OCI-LY7 (cell line): ENCODE measurements at regions not wholly inside any gene's neighbourhood (a gene's known extent, or its start where the extent isn't known, plus 50 kb on each side); places are given as distances from the start of the nearest gene placed in this dataset.
A peak's percentile ranks its signal among the peaks of the same experiment; 100 is the strongest.

ENCODE experiments used
- BruUV-seq: library from RNA; stranded (reverse); fragments of 400-500 nt; replicated peaks from 2 replicates; lab custom pipeline; 2021; lab: Mats Ljungman, UMichigan
- CTCF ChIA-PET: fragments of 300-600 bp; sonication (Branson Sonifier 250); formaldehyde crosslinking; loops from one replicate; lab custom pipeline; 2022; ENCODE audit warnings: antibody characterized with exemption; ENCODE audit not compliant: unreplicated experiment; lab: Charles Lee
- POLR2A ChIA-PET: fragments of 300-600 bp; sonication (Branson Sonifier 250); formaldehyde crosslinking; loops from one replicate; lab custom pipeline; 2022; ENCODE audit warnings: antibody characterized with exemption; lab: Charles Lee
- DNase-seq: peaks from one replicate; pipeline ENCODE4 v3.0.0-alpha.2; 2015; ENCODE audit warnings: low spot score
- H2AFZ ChIP-seq: fragments of 200-600 bp; sonication (generic), shearing (Covaris generic); 2 replicates; pipeline ENCODE4 v1.6.1; 2014; ENCODE audit warnings: mild to moderate bottlenecking, antibody characterized with exemption, low read length, moderate library complexity
- H3K27ac ChIP-seq: fragments of 200-600 bp; sonication (generic); 2 replicates; pipeline ENCODE4 v1.5.1; 2014; ENCODE audit warnings: mixed run types, low read depth, mild to moderate bottlenecking, moderate library complexity, low read length, inconsistent platforms; ENCODE audit not compliant: poor library complexity, severe bottlenecking
- H3K36me3 ChIP-seq: fragments of 200-600 bp; sonication (generic); 2 replicates; pipeline ENCODE4 v1.6.1; 2014; ENCODE audit warnings: mild to moderate bottlenecking, antibody characterized with exemption, low read length, moderate library complexity, mixed read lengths; ENCODE audit not compliant: insufficient read depth
- H3K4me1 ChIP-seq: fragments of 200-600 bp; sonication (generic); 2 replicates; pipeline ENCODE4 v1.5.1; 2014; ENCODE audit warnings: mild to moderate bottlenecking, low read length; ENCODE audit not compliant: insufficient read depth, poor library complexity, severe bottlenecking
- H3K4me2 ChIP-seq: fragments of 200-600 bp; sonication (generic); 2 replicates; pipeline ENCODE4 v1.6.1; 2014; ENCODE audit warnings: mild to moderate bottlenecking, low read length
- H3K4me3 ChIP-seq: fragments of 200-600 bp; sonication (generic); 2 replicates; pipeline ENCODE4 v1.5.1; 2014; ENCODE audit warnings: mild to moderate bottlenecking, low read depth, low read length; ENCODE audit not compliant: poor library complexity, severe bottlenecking
- H3K79me2 ChIP-seq: fragments of 200-600 bp; sonication (generic); 2 replicates; pipeline ENCODE4 v1.6.1; 2016; ENCODE audit warnings: low read depth, mild to moderate bottlenecking, low read length, moderate library complexity, mixed read lengths; ENCODE audit not compliant: insufficient read depth
- H3K9me2 ChIP-seq: fragments of 200-600 bp; sonication (generic); 2 replicates; pipeline ENCODE4 v1.6.1; 2016; ENCODE audit warnings: mild to moderate bottlenecking, low read length, mixed read lengths; ENCODE audit not compliant: insufficient read depth
- H3K9me3 ChIP-seq: fragments of 200-600 bp; sonication (generic); 2 replicates; pipeline ENCODE4 v1.6.1; 2014; ENCODE audit warnings: mild to moderate bottlenecking, mixed run types, low read length, mixed read lengths
- H4K20me1 ChIP-seq: fragments of 200-600 bp; sonication (generic); 2 replicates; pipeline ENCODE4 v1.6.1; 2014; ENCODE audit warnings: mild to moderate bottlenecking, antibody characterized with exemption, low read length, moderate library complexity, mixed read lengths; ENCODE audit not compliant: insufficient read depth
- CTCF ChIP-seq: fragments of 200-600 bp; sonication (generic); conservative IDR thresholded peaks from 2 replicates; pipeline ENCODE4 v1.5.1; 2014; ENCODE audit warnings: mild to moderate bottlenecking, antibody characterized with exemption, low read length, moderate library complexity, mixed read lengths
- EZH2phosphoT487 ChIP-seq: fragments of 200-600 bp; sonication (generic); IDR thresholded peaks from 2 replicates; pipeline ENCODE4 v1.6.1; 2018; ENCODE audit warnings: low read depth, borderline replicate concordance, mild to moderate bottlenecking, mixed run types, antibody characterized with exemption, low read length, moderate library complexity, mixed read lengths
- intact Hi-C: fragments of 100-400 bp; cut with micrococcal nuclease; formaldehyde crosslinking; loops from one replicate; pipeline ENCODE4 v1.10.0; 2022; ENCODE audit not compliant: unreplicated experiment

- H3K4me3 ChIP-seq = no peak overlapping the region
- H3K79me2 ChIP-seq = no peaks in the 10 kb centered on the region
- POLR2A ChIA-PET = no interaction called here
- H4K20me1 ChIP-seq = no peaks in the 10 kb centered on the region
- CTCF ChIA-PET = no interaction called here
- no peak overlapping the region for H3K4me2 ChIP-seq
- intact Hi-C loops = loop anchor here (5.0 kb wide), 1 partner anchor 71 kb away; no protein-coding TSS in a partner anchor
- no peaks in the 10 kb centered on the region for H3K9me3 ChIP-seq
- H2AFZ ChIP-seq = no peak overlapping the region
- no peak overlapping the region for H3K27ac ChIP-seq
- DNase-seq = no peak
- no peaks in the 10 kb centered on the region for H3K9me2 ChIP-seq
- H3K36me3 ChIP-seq = no peaks in the 10 kb centered on the region
- no peaks in the 10 kb centered on the region for H3K4me1 ChIP-seq
- no peak for TF ChIP-seq EZH2phosphoT487
- TF ChIP-seq CTCF = no peak
- BruUV-seq = no TSS peak
Observed at GRCh38 chr4:151603377-151603776, 157.4 kb downstream of the GATB start.

DNA sequence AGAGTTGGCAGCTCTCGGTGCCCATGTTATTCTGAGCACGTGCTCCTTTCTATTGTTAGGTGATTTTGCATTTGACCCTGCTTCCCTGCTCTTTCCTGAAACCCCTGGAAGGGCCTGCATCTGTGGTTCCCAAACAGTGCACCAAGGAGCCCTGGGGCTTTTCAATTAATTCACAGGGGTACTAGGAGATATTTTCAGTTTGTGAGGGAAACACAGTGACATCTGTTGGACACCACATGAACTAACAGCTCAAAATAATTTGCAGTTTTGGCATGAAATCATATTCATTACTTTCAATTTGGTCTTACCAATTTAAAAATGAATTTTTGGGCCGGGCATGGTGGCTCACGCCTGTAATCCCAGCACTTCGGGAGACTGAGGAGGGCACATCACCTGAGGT is 156.6 kb downstream of the GATB start:
- no TSS peak for BruUV-seq
- Histone ChIP-seq H4K20me1 (no peaks in the 10 kb centered on the region), H3K4me2 (no peak overlapping the region), H3K79me2 (no peaks in the 10 kb centered on the region), H3K4me3 (no peak overlapping the region), H3K27ac (no peak overlapping the region), H2AFZ (no peak overlapping the region), H3K9me3 (no peaks in the 10 kb centered on the region), H3K9me2 (no peaks in the 10 kb centered on the region), H3K4me1 (no peaks in the 10 kb centered on the region), H3K36me3 (no peaks in the 10 kb centered on the region)
- intact Hi-C loops = loop anchor here (2.0 to 5.0 kb wide), 2 partner anchors 72 to 241 kb away; no protein-coding TSS in a partner anchor
- ChIA-PET CTCF (no interaction called here), POLR2A (interaction anchor here (1.0 kb wide), 1 partner anchor 23 kb away, joined by 5 read pairs; no protein-coding TSS in a partner anchor)
- TF ChIP-seq CTCF (peak; percentile 76), EZH2phosphoT487 (no peak)
- peak; percentile 37 for DNase-seq

DNA sequence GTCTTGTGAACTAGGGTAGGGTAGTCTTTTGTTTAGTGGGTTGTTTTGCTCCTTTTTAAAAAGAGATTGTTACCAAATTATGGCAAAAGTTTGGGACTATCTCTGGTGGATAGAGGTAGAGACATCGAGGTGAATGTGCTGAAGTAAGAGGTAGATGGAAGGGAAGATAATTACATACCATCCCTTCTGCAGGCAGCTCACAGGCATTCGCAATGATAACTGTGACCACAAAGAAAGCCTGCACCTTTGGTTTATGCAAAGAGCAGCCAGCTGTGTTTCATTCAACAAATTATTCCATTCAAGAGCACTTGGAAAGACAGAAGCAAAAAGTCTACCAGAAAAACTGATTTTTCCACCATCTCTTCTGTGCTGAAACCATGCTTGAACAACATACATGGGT is 155.6 kb downstream of the GATB start:
- no peaks in the 10 kb centered on the region for H3K9me2 ChIP-seq
- H3K36me3 ChIP-seq = no peaks in the 10 kb centered on the region
- intact Hi-C loops = loop anchor here (2.0 kb wide), 1 partner anchor 242 kb away; no protein-coding TSS in a partner anchor
- ChIA-PET CTCF (no interaction called here), POLR2A (no interaction called here)
- no peaks in the 10 kb centered on the region for H3K4me1 ChIP-seq
- H3K4me2 ChIP-seq = no peak overlapping the region
- H3K27ac ChIP-seq = no peak overlapping the region
- H3K4me3 ChIP-seq = no peak overlapping the region
- H4K20me1 ChIP-seq = no peaks in the 10 kb centered on the region
- H3K9me3 ChIP-seq = no peaks in the 10 kb centered on the region
- no peak overlapping the region for H2AFZ ChIP-seq
- H3K79me2 ChIP-seq = no peaks in the 10 kb centered on the region
- TF ChIP-seq CTCF = no peak
- TF ChIP-seq EZH2phosphoT487 = no peak
- no TSS peak for BruUV-seq
- no peak for DNase-seq
